Activated T-helper 1 cell treated with anti-CD3 and anti-CD28 coated beads, Interleukin-12 subunit alpha, Interleukin-12 subunit beta, Interleukin-2, Interleukin-4 antibody, amounts not matched to agents 30 ng/mL and 10 ng/mL and 1 ng/mL, durations not matched to agents 14 hours and 24 hours and 36 hours (primary cell): ENCODE measurements at regions not wholly inside any gene's neighbourhood (a gene's known extent, or its start where the extent isn't known, plus 50 kb on each side); places are given as distances from the start of the nearest gene placed in this dataset.
"Not testable (repeated sequence)": the region's sequence is repeated elsewhere in the genome, so short reads cannot be mapped to it uniquely, and the experiment has no call there.

ENCODE experiments used
- DNase-seq: peaks from one replicate; pipeline ENCODE4 v3.0.0; 2021; ENCODE audit warnings: low spot score
- H3K27ac Mint-ChIP-seq: one replicate; pipeline ENCODE4 v1.8.0; 2021; ENCODE audit warnings: mild to moderate bottlenecking, mixed read lengths
- H3K27me3 Mint-ChIP-seq: one replicate; pipeline ENCODE4 v1.8.0; 2022; ENCODE audit warnings: mild to moderate bottlenecking, moderate library complexity, mixed read lengths; ENCODE audit not compliant: insufficient read depth
- H3K36me3 Mint-ChIP-seq: one replicate; pipeline ENCODE4 v1.8.0; 2021; ENCODE audit warnings: low read depth, mixed read lengths
- H3K4me1 Mint-ChIP-seq: one replicate; pipeline ENCODE4 v1.8.0; 2021; ENCODE audit warnings: low read depth, mixed read lengths
- H3K4me3 Mint-ChIP-seq: one replicate; pipeline ENCODE4 v1.8.0; 2021; ENCODE audit warnings: mild to moderate bottlenecking, moderate library complexity, mixed read lengths
- H3K9me3 Mint-ChIP-seq: one replicate; pipeline ENCODE4 v1.8.0; 2021; ENCODE audit warnings: mixed read lengths
- intact Hi-C: fragments of 100-400 bp; cut with micrococcal nuclease; formaldehyde crosslinking; loops from one replicate; pipeline ENCODE4 v1.15.1; 2024

GRCh38 chr5:131042021-131042789 lies 122.9 kb downstream of the HINT1 start:
- no peak for DNase-seq
- H3K9me3 Mint-ChIP-seq: peaks cover 2% of the 10 kb centered on the region
- H3K27ac Mint-ChIP-seq: no peak overlapping the region
- intact Hi-C loops: no loop called here
- no peak overlapping the region for H3K4me3 Mint-ChIP-seq
- H3K4me1 Mint-ChIP-seq: no peaks in the 10 kb centered on the region
- H3K36me3 Mint-ChIP-seq: no peaks in the 10 kb centered on the region
- H3K27me3 Mint-ChIP-seq: peaks cover 16% of the 10 kb centered on the region

- Mint-ChIP-seq H3K4me1 (no peaks in the 10 kb centered on the region), H3K9me3 (no peaks in the 10 kb centered on the region), H3K36me3 (no peaks in the 10 kb centered on the region), H3K27me3 (peaks cover 7% of the 10 kb centered on the region), H3K4me3 (no peak overlapping the region), H3K27ac (no peak overlapping the region)
- DNase-seq: no peak
- intact Hi-C loops: no loop called here
These were observed 141.6 kb downstream of the HINT1 start for GRCh38 chr5:131023498-131023865.

- Mint-ChIP-seq H3K27ac (no peak overlapping the region), H3K36me3 (no peaks in the 10 kb centered on the region), H3K27me3 (peaks cover 9% of the 10 kb centered on the region), H3K9me3 (peaks cover 2% of the 10 kb centered on the region), H3K4me1 (no peaks in the 10 kb centered on the region), H3K4me3 (no peak overlapping the region)
- no peak for DNase-seq
- intact Hi-C loops: no loop called here
These were observed 142.1 kb downstream of the HINT1 start for GRCh38 chr5:131022811-131023497.

GRCh38 chr5:131021646-131022045 lies 143.4 kb downstream of the HINT1 start:
- DNase-seq: no peak
- Mint-ChIP-seq H3K9me3 (peaks cover 8% of the 10 kb centered on the region), H3K4me1 (peaks cover 4% of the 10 kb centered on the region), H3K27ac (no peak overlapping the region), H3K36me3 (no peaks in the 10 kb centered on the region), H3K27me3 (peaks cover 10% of the 10 kb centered on the region), H3K4me3 (no peak overlapping the region)
- intact Hi-C loops: no loop called here

GRCh38 chr5:131019601-131020315 lies 145.3 kb downstream of the HINT1 start:
- peaks cover 13% of the 10 kb centered on the region for H3K9me3 Mint-ChIP-seq
- peaks cover 6% of the 10 kb centered on the region for H3K4me1 Mint-ChIP-seq
- H3K36me3 Mint-ChIP-seq: no peaks in the 10 kb centered on the region
- H3K27me3 Mint-ChIP-seq: peaks cover 14% of the 10 kb centered on the region
- H3K27ac Mint-ChIP-seq: no peak overlapping the region
- intact Hi-C loops: no loop called here
- H3K4me3 Mint-ChIP-seq: no peak overlapping the region
- DNase-seq: no peak

- no peak overlapping the region for H3K27ac Mint-ChIP-seq
- peaks cover 6% of the 10 kb centered on the region for H3K4me1 Mint-ChIP-seq
These were observed 145.9 kb downstream of the HINT1 start for GRCh38 chr5:131019111-131019510.

GRCh38 chr5:131008329-131008728 lies 156.7 kb downstream of the HINT1 start:
- Mint-ChIP-seq H3K27me3 (peaks cover 24% of the 10 kb centered on the region), H3K36me3 (no peaks in the 10 kb centered on the region), H3K27ac (no peak overlapping the region), H3K4me1 (no peaks in the 10 kb centered on the region), H3K4me3 (no peak overlapping the region), H3K9me3 (no peaks in the 10 kb centered on the region)
- intact Hi-C loops: no loop called here
- no peak for DNase-seq

More at GRCh38 chr5:131019111-131019510, 145.9 kb downstream of the HINT1 start:
- DNase-seq: no peak
- intact Hi-C loops: no loop called here
- Mint-ChIP-seq H3K4me3 (no peak overlapping the region), H3K9me3 (peaks cover 13% of the 10 kb centered on the region), H3K36me3 (no peaks in the 10 kb centered on the region), H3K27me3 (peaks cover 12% of the 10 kb centered on the region)

GRCh38 chr5:131005963-131006684 lies 158.9 kb downstream of the HINT1 start:
- no peak for DNase-seq
- Mint-ChIP-seq H3K27ac (no peak overlapping the region), H3K27me3 (peaks cover 22% of the 10 kb centered on the region), H3K4me3 (no peak overlapping the region), H3K36me3 (no peaks in the 10 kb centered on the region), H3K4me1 (no peaks in the 10 kb centered on the region), H3K9me3 (no peaks in the 10 kb centered on the region)
- intact Hi-C loops: no loop called here

GRCh38 chr5:131001507-131001906 lies 163.5 kb downstream of the HINT1 start:
- intact Hi-C loops: no loop called here
- Mint-ChIP-seq H3K36me3 (no peaks in the 10 kb centered on the region), H3K27ac (no peak overlapping the region)

GRCh38 chr5:131000289-131000688 lies 164.8 kb downstream of the HINT1 start:
- H3K36me3 Mint-ChIP-seq: no peaks in the 10 kb centered on the region
- H3K4me3 Mint-ChIP-seq: no peak overlapping the region
- H3K9me3 Mint-ChIP-seq: no peaks in the 10 kb centered on the region
- no peak for DNase-seq
- H3K27ac Mint-ChIP-seq: no peak overlapping the region
- intact Hi-C loops: no loop called here
- no peaks in the 10 kb centered on the region for H3K4me1 Mint-ChIP-seq
- peaks cover 6% of the 10 kb centered on the region for H3K27me3 Mint-ChIP-seq

More at GRCh38 chr5:131001507-131001906, 163.5 kb downstream of the HINT1 start:
- peaks cover 9% of the 10 kb centered on the region for H3K27me3 Mint-ChIP-seq
- H3K4me1 Mint-ChIP-seq: no peaks in the 10 kb centered on the region
- no peaks in the 10 kb centered on the region for H3K9me3 Mint-ChIP-seq
- H3K4me3 Mint-ChIP-seq: no peak overlapping the region
- no peak for DNase-seq

- H3K4me1 Mint-ChIP-seq, DNase-seq, intact Hi-C loops, H3K9me3 Mint-ChIP-seq, H3K27me3 Mint-ChIP-seq, H3K4me3 Mint-ChIP-seq, H3K27ac Mint-ChIP-seq, H3K36me3 Mint-ChIP-seq: not testable (repeated sequence)
These were observed 168.3 kb downstream of the HINT1 start for GRCh38 chr5:130996720-130997119.

GRCh38 chr5:130995851-130996250 lies 169.2 kb downstream of the HINT1 start:
- H3K4me1 Mint-ChIP-seq: no peaks in the 10 kb centered on the region
- no peaks in the 10 kb centered on the region for H3K9me3 Mint-ChIP-seq
- no peak for DNase-seq
- H3K27ac Mint-ChIP-seq: no peak overlapping the region
- intact Hi-C loops: no loop called here
- peaks cover 6% of the 10 kb centered on the region for H3K27me3 Mint-ChIP-seq
- H3K36me3 Mint-ChIP-seq: no peaks in the 10 kb centered on the region
- H3K4me3 Mint-ChIP-seq: no peak overlapping the region

- no peak overlapping the region for H3K27ac Mint-ChIP-seq
- no peaks in the 10 kb centered on the region for H3K4me1 Mint-ChIP-seq
- peaks cover 6% of the 10 kb centered on the region for H3K27me3 Mint-ChIP-seq
- intact Hi-C loops: no loop called here
- H3K9me3 Mint-ChIP-seq: no peaks in the 10 kb centered on the region
- H3K36me3 Mint-ChIP-seq: no peaks in the 10 kb centered on the region
- DNase-seq: no peak
- H3K4me3 Mint-ChIP-seq: no peak overlapping the region
These were observed 169.9 kb downstream of the HINT1 start for GRCh38 chr5:130995254-130995515.
